Epidermal melanocyte (primary cell): ENCODE measurements at regions not wholly inside any gene's neighbourhood (a gene's known extent, or its start where the extent isn't known, plus 50 kb on each side); places are given as distances from the start of the nearest gene placed in this dataset.
"Not testable (repeated sequence)": the region's sequence is repeated elsewhere in the genome, so short reads cannot be mapped to it uniquely, and the experiment has no call there.

Experiments used
- DNase-seq: peaks from one replicate; pipeline ENCODE4 v3.0.0; 2011; ENCODE audit warnings: low spot score; ENCODE audit not compliant: insufficient read length

- DNase-seq, result no peak
These were observed 112.7 kb upstream of the JCAD start for GRCh38 chr10:30172091-30172490.

- DNase-seq, result no peak
These were observed 112.2 kb upstream of the JCAD start for GRCh38 chr10:30171601-30172000.

GRCh38 chr10:30170814-30171213, 111.4 kb upstream of the JCAD start:
- no peak for DNase-seq

DNA sequence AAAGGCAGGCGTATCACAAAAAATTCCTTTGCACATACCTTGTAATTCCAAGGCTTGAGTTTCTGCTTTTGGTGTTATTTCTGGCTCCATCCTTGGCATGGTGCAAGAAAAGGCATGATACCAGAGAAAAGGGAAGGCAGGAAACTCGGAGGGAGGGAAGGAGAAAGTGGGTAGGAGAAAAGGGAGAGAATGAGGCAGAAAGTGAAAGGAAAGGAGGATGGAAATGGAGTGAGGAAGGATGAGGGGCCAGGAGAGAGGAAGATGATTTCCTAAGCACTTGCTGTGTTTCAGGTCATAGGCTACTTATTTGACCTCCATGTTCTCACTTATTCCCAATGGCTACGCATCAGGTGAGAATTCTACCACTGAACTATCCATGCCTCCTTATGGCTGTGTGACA, 110.8 kb upstream of the JCAD start:
- DNase-seq, result no peak

DNA sequence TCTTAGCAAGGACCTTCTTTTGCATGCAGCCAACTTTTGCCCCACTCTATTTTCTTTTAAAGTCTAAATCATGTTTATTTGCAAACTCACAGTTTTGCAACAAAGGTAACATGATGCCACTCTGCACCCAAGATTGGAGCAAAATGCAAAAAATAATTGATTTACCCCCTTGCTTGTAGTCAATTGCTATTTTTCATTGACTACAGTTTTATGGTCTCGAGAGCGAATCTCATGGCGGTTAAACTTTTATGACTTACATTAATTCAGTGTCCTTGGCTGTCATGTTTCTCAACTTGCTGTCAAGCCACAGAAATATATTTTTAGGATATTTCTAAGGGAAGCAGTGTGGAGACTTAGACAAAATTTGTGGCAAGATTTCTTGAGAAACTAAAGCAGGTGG, 110.0 kb upstream of the JCAD start:
- DNase-seq, result no peak

DNA sequence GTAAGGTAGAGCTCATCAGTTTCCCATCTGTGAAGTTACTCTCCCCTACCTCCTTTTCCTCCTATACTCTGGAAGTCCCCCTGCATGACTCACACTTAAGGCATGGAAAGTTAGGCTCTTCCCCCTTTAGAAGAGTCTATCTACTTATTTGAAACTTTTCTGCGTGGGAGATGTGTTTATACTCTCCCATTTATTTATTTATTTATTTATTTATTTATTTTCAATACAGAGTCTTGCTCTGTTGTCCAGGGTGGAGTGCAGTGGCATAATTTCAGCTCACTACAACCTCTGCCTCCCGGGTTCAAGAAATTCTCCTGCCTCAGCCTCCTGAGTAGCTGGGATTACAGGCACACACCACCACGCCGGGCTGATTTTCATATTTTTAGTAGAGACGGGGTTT, 107.5 kb upstream of the JCAD start:
- no peak for DNase-seq

DNA sequence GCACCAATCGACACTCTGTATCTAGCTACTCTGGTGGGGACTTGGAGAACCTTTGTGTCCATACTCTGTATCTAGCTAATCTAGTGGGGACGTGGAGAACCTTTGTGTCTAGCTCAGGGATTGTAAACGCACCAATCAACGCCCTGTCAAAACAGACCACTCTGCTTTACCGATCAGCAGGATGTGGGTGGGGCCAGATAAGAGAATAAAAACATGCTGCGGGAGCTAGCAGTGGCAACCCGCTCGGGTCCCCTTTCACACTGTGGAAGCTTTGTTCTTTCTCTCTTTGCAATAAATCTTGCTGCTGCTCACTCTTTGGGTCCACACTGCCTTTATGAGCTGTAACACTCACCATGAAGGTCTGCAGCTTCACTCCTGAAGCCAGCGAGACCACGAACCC, 104.0 kb upstream of the JCAD start:
- DNase-seq, result not testable (repeated sequence)

GRCh38 chr10:30162796-30163195, 103.4 kb upstream of the JCAD start:
- DNase-seq, result not testable (repeated sequence)

DNA sequence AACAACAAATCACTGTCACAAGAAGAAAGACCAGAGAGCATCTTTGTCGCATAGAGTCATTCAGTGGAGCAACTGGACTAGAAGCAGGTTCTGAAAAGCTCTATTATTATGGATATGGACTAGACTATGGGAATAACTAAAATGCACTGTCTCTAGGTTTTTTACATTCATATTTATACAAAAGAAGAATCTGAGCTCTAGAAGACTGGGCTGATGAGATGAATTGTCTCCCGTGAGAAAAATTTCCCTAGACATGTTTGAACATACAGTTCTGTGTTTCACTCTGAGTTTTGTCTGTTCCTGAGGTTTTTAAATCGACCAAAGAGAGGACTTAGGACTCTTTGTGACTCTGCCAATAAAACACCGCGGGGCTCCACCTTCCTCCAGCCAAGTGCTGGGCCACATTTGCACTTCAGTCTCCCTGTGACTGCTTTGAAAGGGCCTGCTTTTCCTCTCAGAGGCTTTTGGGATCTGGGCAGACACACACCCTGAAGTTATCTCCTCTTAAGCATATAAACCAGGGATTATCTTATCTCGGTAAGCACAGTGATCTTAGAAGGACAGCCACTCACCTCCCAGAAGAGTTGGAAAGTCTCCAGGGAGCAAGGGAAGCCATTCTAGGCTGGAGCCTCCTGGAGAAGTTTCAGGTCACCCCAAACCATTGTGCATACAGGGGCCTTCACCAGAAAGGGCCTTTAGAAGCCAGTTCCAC, 101.0 kb upstream of the JCAD start:
- DNase-seq, result no peak

GRCh38 chr10:30159614-30160013, 100.2 kb upstream of the JCAD start:
- DNase-seq, result not testable (repeated sequence)

- DNase-seq, result no peak
These were observed 99.1 kb upstream of the JCAD start for GRCh38 chr10:30158325-30158960.

- DNase-seq, result no peak
These were observed 96.0 kb upstream of the JCAD start for GRCh38 chr10:30155401-30155800.

DNA sequence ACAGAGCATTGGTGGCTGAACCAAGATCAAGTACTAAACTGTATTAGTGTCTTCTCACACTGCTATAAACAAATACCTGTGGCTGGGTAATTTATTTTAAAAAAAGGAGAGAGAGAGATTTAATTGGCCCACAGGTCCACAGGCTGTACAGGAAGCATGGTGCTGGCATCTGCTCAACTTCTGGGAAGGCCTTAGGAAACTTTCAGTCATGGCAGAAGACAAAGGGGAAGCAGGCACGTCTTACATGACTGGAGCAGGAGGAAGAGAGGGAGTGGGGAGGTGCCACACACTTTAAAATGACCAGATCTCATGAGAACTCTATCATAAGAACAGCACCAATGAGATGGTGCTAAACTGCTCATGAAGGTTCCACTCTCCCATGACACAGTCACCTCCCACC, 95.2 kb upstream of the JCAD start:
- no peak for DNase-seq

DNA sequence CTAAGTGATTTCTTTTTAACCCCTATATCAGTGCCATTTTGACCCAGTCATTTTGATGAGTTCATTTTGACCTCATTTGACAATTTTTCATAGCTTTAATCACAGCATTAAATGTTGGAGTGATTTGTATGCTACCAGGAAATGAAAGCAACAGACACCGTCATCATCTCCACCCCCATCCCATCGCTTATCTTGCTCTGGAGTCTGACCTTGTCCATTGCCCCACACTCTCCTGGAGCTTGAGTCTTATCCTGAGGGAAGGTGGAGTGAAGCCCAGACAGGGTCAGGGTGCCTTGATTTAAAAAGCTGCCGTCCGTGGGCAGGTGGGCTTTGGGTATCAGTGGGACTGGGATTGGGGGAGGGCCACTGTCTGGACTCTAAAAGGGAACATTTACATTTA, 94.7 kb upstream of the JCAD start:
- DNase-seq, result no peak

- DNase-seq, result no peak
These were observed 92.4 kb upstream of the JCAD start for GRCh38 chr10:30151581-30152389.

DNA sequence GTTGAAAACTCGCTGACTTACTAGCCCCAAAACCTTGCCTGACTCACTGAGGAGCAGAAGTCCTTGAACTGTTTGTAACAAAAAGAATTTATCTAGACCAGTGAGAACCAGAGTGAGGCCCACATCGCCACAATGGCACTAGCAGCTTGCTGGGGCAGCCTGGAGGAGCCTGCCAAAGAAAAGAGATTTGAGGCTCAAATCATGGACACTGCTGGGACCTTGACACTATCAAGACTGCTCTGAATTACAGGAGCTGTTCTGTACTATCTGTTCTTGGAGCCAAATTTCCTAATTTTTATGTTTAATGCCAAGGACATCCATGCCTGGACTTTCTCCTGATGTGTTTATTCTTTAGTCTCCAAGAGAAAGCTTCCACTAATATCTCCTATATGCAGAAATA, 82.0 kb upstream of the JCAD start:
- no peak for DNase-seq

DNA sequence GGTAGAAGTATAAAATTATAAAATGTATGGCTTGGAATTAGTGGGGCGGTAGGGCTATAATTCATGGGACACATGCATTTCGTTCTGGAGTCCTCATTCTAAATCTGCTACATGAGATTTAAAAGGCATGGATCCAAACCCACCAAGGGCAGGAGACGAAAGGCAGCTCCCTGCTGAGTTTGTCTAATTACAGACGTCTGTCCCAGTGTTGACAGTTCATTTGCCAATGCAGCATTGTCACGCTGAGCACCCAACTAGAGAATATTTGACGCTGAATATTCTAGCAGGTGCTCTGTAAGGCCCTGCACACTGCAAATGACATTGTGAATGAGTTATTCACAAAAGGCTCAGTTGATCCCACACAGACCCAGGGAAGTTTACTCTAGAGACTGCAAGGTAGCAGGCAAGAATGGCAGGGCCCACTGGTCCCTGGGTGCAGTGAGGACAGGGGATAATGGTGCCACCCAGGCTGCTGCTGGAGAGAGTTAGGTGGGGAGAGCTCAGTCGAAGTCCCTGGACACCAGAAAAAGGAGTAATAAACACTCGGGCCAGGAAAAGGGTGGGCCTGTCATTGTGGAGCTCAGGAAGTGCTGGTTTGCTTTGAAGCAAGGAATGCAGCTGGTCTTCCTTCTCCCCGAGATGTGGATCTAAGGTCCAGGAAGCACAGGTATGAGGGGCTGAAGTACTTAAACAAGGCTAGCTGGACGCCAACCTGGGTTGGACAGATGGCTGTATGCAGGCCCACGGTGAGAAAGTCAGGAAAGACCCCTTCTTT, 75.0 kb upstream of the JCAD start:
- DNase-seq, result no peak

- no peak for DNase-seq
These were observed 73.8 kb upstream of the JCAD start for GRCh38 chr10:30133198-30133597.

DNA sequence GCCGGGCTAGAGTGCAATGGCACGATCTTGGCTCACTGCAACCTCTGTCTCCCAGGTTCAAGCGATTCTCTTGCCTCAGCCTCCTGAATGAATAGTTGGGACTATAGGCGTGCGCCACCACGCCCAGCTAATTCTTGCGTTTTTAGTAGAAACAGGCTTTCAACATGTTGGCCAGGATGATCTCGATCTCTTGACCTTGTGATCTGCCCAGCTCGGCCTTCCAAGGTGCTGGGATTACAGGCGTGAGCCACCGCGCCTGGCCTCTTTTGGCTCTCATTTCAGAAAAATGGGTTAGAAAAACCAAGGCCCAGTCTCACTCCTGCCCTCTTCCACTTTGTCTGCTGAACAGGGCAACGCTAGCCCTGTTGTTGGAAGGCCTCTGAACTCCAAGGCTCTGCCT, 72.0 kb upstream of the JCAD start:
- DNase-seq, result not testable (repeated sequence)

GRCh38 chr10:30129326-30129725, 69.9 kb upstream of the JCAD start:
- not testable (repeated sequence) for DNase-seq

DNA sequence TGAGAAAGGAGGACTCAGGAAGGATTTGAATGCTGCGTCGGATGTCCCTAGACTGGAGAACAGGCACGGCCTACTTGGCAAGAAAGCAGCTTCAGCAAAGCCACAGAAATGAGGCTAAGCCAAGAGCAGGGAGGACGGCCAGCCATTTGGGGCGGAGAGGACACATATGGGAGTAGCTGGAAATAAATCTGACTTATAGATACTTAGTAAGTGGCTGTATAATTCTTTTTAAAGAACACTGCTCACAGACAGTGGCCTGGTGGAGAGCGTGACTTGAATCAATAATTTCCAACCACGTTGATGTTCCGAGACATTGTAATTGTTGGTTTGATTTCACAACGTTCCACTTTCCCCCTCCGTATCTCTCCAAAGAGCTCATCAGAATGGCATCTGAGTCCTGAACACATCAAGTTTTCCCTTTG, 67.7 kb upstream of the JCAD start:
- DNase-seq, result no peak

DNA sequence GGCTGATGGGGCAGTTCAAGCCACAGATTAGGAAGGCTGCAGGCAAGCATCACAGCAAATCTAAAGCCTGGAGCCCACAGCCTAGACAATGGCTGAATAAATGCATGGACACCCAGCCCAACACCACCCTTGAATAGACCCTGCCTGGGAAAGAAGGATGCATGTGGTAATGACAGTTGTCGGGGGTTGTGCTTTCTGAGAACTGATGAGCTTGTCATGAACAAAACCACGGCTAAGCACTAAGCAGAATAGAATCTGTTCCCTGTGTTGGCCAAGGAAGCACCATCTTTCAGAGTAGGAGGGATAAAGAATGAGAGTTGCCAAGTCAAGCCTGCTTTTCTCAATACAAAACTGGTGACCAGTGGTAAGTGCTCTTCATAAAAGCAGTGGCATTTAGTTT, 66.1 kb upstream of the JCAD start:
- DNase-seq, result no peak
